Effector memory CD4-positive, alpha-beta T cell (primary cell): ENCODE measurements at regions not wholly inside any gene's neighbourhood (a gene's known extent, or its start where the extent isn't known, plus 50 kb on each side); places are given as distances from the start of the nearest gene placed in this dataset.

Experiments
- DNase-seq, 3 donors: peaks; one replicate each; pipeline ENCODE4 v3.0.0-alpha.2; 2020
- H3K27ac ChIP-seq: 2 replicates; pipeline ENCODE4 v1.7.0; 2013; ENCODE audit warnings: mild to moderate bottlenecking, low read length, moderate library complexity; ENCODE audit not compliant: insufficient read depth, poor library complexity, severe bottlenecking
- H3K27me3 ChIP-seq: replicated peaks from 2 replicates; pipeline ENCODE4 v1.7.0; 2013; ENCODE audit warnings: mild to moderate bottlenecking, low read length; ENCODE audit not compliant: insufficient read depth, control insufficient read depth, poor library complexity, severe bottlenecking
- H3K36me3 ChIP-seq: 2 replicates; pipeline ENCODE4 v1.7.0; 2013; ENCODE audit warnings: mild to moderate bottlenecking, low read length, moderate library complexity; ENCODE audit not compliant: control insufficient read depth, insufficient read depth
- H3K4me1 ChIP-seq: 2 replicates; pipeline ENCODE4 v1.7.0; 2013; ENCODE audit warnings: low read length, mild to moderate bottlenecking; ENCODE audit not compliant: control insufficient read depth, insufficient read depth, poor library complexity, severe bottlenecking
- H3K4me3 ChIP-seq: 2 replicates; pipeline ENCODE4 v1.7.0; 2013; ENCODE audit warnings: low read length, low read depth, mild to moderate bottlenecking; ENCODE audit not compliant: insufficient read depth, poor library complexity, severe bottlenecking
- H3K9me3 ChIP-seq: 2 replicates; pipeline ENCODE4 v1.7.0; 2013; ENCODE audit warnings: mild to moderate bottlenecking, low read length, moderate library complexity; ENCODE audit not compliant: control insufficient read depth

DNA sequence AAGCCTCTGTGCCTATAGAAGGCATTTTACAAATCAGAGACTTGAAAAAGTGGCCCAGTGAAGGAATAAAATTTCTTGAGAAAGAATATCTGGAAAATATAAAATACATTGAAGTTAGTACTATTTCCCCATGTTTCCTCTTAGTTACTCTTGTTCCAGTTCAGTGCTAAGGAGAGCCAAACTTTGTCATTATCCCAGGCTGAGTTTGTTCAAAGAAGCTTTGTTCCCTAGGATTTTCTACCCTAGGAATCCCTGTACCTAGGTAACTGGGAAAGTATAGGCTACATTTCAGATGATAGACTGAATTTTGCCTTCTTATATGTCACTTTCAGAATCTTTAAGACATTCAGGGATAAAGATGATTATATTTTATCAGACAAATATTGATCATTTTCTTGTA is 1395.7 kb upstream of the MAP3K7 start:
- H3K9me3 ChIP-seq: no peaks in the 10 kb centered on the region
- no peaks in the 10 kb centered on the region for H3K36me3 ChIP-seq
- no peaks in the 10 kb centered on the region for H3K27me3 ChIP-seq
- H3K4me1 ChIP-seq: no peaks in the 10 kb centered on the region
- DNase-seq: no peak
- no peak overlapping the region for H3K4me3 ChIP-seq
- no peak overlapping the region for H3K27ac ChIP-seq

DNA sequence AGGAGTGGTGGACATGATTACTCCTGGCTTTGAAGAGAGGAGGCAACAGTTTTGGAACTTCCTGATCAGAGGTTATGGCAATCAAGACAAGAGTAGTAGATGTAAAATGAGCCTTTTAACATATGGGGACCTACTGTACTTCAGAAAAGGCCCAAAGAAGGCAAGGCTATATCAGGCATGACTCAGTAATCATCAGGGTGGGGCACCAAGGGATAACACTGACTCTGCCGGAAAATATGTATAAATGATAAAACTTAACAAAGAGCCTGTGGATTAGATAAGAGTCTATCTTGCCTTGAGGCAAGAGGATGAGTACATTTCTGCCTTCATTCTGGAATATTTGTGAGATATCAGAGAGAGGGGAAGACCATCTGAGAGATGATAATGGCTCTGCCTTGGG is 1389.9 kb upstream of the MAP3K7 start:
- Histone ChIP-seq H3K27ac (no peak overlapping the region), H3K4me1 (no peaks in the 10 kb centered on the region), H3K9me3 (no peaks in the 10 kb centered on the region), H3K36me3 (no peaks in the 10 kb centered on the region), H3K27me3 (no peaks in the 10 kb centered on the region), H3K4me3 (no peak overlapping the region)
- DNase-seq: no peak

DNA sequence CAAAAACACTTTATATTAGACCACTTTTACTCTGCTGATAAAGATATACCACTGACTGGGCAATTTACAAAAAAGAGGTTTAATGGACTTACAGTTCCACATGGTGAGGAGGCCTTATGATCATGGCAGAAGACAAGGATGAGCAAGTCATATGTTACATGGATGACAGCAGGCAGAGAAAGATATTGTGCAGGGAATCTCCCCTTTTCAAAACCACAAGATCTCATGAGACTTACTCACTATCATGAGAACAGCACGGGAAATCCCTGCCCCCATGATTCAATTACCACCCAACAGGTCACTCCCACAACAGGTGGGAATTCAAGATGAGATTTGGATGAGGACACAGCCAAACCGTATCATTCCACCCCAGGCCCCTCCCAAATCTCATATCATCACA is 1383.8 kb upstream of the MAP3K7 start:
- Histone ChIP-seq H3K9me3 (no peaks in the 10 kb centered on the region), H3K4me3 (no peak overlapping the region), H3K36me3 (no peaks in the 10 kb centered on the region), H3K27me3 (no peaks in the 10 kb centered on the region), H3K4me1 (no peaks in the 10 kb centered on the region), H3K27ac (no peak overlapping the region)
- no peak for DNase-seq

DNA sequence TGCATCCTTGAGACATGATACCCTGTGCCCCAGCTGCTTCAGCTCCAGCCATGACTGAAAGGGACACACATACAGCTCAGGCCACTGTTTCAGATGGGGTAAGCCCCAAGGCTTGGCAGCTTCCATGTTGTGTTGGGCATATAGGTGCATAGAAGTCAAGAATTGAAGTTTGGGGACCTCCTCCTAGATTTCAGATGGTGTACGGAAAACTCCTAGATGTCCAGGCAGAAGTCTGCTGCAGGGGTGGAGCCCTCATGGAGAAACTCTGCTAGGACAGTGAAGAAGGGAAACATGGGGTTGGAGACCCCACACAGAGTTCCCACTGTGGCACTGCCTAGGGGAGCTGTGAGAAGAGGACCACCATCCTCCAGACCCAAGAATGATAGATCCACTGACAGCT is 1379.0 kb upstream of the MAP3K7 start:
- no peak overlapping the region for H3K4me3 ChIP-seq
- H3K27me3 ChIP-seq: no peaks in the 10 kb centered on the region
- DNase-seq: no peak
- H3K4me1 ChIP-seq: no peaks in the 10 kb centered on the region
- no peaks in the 10 kb centered on the region for H3K9me3 ChIP-seq
- no peaks in the 10 kb centered on the region for H3K36me3 ChIP-seq
- H3K27ac ChIP-seq: no peak overlapping the region

DNA sequence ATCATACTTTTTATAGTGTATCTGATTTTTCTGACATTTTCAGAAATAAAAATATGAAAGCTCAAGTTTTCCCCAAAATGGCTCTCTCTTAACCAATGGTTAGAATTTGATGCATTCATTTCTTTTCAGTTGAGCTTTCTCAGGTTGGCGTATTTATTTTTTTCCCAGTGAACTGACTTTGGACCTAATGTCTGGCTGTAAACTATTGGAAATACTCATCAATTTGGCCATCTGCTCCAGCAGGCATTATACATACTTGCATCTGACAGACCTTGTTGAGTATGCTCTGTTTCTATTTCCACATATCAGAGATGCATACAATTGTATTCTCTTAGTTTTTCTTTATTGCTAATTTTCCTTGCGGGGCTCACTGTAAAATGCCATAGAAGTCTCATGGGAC is 1374.8 kb upstream of the MAP3K7 start:
- DNase-seq: no peak
- no peaks in the 10 kb centered on the region for H3K36me3 ChIP-seq
- H3K27ac ChIP-seq: no peak overlapping the region
- H3K9me3 ChIP-seq: no peaks in the 10 kb centered on the region
- H3K27me3 ChIP-seq: no peaks in the 10 kb centered on the region
- H3K4me1 ChIP-seq: no peaks in the 10 kb centered on the region
- no peak overlapping the region for H3K4me3 ChIP-seq

DNA sequence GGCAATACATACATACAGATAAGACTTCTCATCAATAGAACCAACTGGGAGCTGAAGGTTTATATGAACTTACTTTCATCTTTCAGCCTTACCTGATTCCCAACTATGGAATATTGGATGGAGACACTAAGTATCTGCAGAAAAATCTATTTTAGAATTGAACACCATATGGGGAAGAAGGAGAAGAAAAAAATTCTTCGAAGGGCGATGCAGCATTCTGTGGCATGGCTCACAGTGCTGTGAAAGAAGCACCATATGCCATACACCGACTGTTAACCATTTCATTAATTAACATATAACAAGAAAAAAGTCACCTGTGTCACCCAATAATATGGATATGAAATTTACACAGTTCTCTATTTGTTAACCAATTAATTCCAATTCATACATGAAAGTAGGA is 1374.4 kb upstream of the MAP3K7 start:
- H3K9me3 ChIP-seq: no peaks in the 10 kb centered on the region
- H3K27me3 ChIP-seq: no peaks in the 10 kb centered on the region
- no peak for DNase-seq
- no peaks in the 10 kb centered on the region for H3K36me3 ChIP-seq
- H3K4me3 ChIP-seq: no peak overlapping the region
- H3K4me1 ChIP-seq: no peaks in the 10 kb centered on the region
- no peak overlapping the region for H3K27ac ChIP-seq

DNA sequence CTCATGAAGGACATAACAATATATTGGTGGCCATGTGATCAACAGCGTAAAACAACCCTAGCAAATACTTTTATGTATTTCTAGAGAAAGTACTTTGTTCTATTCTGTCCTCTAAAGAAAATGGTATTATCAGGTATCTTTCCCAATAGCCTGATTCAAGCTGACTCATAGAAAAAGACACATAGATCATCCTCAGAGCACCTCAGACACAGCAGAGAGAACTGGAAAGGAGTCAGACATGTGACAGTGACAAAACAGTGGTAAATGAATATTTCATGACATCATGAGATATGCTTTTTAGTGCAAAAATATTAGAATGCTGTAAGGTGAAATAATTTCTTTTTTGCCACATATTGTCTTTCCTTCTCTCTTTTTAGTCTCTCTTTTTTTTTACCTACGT is 1355.0 kb upstream of the MAP3K7 start:
- Histone ChIP-seq H3K27me3 (no peaks in the 10 kb centered on the region), H3K36me3 (no peaks in the 10 kb centered on the region), H3K4me3 (no peak overlapping the region), H3K27ac (no peak overlapping the region), H3K9me3 (no peaks in the 10 kb centered on the region), H3K4me1 (no peaks in the 10 kb centered on the region)
- no peak for DNase-seq

DNA sequence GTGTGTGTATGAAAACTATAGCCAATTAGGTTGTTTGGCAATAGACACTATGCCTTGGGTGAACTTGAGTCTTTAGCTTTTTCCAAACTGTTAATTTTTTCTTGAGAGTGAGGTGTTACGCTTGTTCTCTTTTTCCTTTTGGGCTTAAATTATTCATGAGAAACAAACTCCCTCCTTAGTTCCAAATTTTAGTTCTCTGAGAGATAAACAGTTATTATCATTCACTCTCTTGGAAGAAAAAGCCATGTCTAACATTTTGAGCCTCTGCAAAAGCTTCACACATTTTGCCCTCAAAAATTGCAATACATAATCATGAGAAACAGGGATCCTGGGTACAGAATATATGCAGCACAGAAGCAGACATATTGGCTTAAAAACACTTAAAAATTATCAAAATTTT is 1353.9 kb upstream of the MAP3K7 start:
- Histone ChIP-seq H3K36me3 (no peaks in the 10 kb centered on the region), H3K4me1 (no peaks in the 10 kb centered on the region), H3K9me3 (no peaks in the 10 kb centered on the region), H3K4me3 (no peak overlapping the region), H3K27ac (no peak overlapping the region), H3K27me3 (no peaks in the 10 kb centered on the region)
- DNase-seq: no peak

DNA sequence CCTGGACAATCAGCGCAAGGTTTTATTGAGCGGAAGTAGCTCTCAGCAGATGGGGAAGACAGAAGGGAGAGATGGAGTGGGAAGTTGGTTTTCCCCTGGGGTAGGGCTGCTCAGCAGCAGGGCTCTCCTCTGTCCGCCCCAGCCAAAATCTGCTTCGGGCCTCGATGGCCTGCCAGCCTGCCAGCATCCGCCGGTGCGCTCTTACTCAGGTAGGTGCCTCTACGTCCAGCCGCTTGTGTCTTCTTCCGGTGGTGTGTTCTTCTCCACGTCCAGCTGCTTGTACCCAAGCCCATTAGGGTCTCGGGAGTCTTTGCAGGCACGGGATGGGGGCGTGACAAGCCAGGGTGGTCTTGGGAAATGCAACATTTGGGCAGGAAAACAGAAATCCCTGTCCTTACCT is 1340.0 kb upstream of the MAP3K7 start:
- Histone ChIP-seq H3K36me3 (no peaks in the 10 kb centered on the region), H3K4me3 (no peak overlapping the region), H3K27ac (no peak overlapping the region), H3K27me3 (no peaks in the 10 kb centered on the region), H3K9me3 (no peaks in the 10 kb centered on the region), H3K4me1 (no peaks in the 10 kb centered on the region)
- DNase-seq: no peak

DNA sequence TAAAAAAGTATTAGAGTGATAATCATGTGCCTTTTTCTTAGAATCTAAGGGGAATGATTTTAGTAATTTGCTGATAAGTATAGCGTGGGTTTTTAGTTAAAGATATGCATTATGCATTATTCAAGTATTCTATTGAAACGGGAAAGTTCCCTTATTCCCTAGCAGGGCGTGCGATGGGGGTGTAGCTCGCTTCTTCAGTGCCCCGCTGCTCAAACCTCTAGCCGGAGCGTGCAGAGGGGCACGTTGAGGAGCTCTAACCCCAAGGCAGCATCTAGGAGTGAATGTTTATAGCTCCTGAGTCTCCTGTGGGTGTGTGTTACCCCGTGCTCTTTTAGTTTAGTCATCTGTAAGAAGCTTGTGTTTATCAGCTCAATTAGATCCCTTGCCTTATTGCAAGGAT is 1339.5 kb upstream of the MAP3K7 start:
- Histone ChIP-seq H3K4me3 (no peak overlapping the region), H3K4me1 (no peaks in the 10 kb centered on the region), H3K27me3 (no peaks in the 10 kb centered on the region), H3K27ac (no peak overlapping the region), H3K9me3 (no peaks in the 10 kb centered on the region), H3K36me3 (no peaks in the 10 kb centered on the region)
- no peak for DNase-seq

DNA sequence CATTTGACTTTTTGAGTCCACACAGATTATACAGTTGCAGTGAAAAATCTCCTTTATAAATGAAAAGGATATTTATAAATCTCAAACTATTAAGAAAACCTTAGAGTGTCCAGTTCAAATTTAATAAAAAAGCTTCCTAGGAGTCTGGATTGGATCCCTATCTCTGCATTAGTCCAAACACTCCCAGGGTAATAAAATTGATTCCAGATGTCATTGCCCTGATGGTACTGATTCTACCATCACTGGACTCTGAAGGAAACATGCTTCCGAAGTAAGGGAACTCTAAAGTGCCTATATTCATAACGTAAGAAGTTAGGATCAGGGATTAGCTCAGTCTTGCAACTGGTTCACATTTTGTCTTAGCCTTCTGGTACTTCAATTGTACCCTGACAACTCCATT is 1325.1 kb upstream of the MAP3K7 start:
- Histone ChIP-seq H3K4me1 (no peaks in the 10 kb centered on the region), H3K4me3 (no peak overlapping the region), H3K27ac (no peak overlapping the region), H3K36me3 (no peaks in the 10 kb centered on the region), H3K27me3 (no peaks in the 10 kb centered on the region), H3K9me3 (no peaks in the 10 kb centered on the region)
- DNase-seq: no peak
